Activated T-helper 17 cell treated with anti-CD3 and anti-CD28 coated beads, Interleukin-2, amount 50 U/mL, for 72 hours (primary cell): ENCODE measurements at regions not wholly inside any gene's neighbourhood (a gene's known extent, or its start where the extent isn't known, plus 50 kb on each side); places are given as distances from the start of the nearest gene placed in this dataset.

ENCODE experiments used
- ATAC-seq: fragments of 150-1000 bp; cut with Tn5 transposase; replicated peaks from 2 replicates; pipeline ENCODE4 v1.10.0; 2021; ENCODE audit warnings: mild to moderate bottlenecking, moderate library complexity
- H3K27ac Mint-ChIP-seq: one replicate; pipeline ENCODE4 v1.8.0; 2022; ENCODE audit warnings: mixed read lengths
- H3K27me3 Mint-ChIP-seq: one replicate; pipeline ENCODE4 v1.8.0; 2022; ENCODE audit warnings: mixed read lengths
- H3K36me3 Mint-ChIP-seq: one replicate; pipeline ENCODE4 v1.8.0; 2022; ENCODE audit warnings: low read depth, mild to moderate bottlenecking, mixed read lengths
- H3K4me1 Mint-ChIP-seq: one replicate; pipeline ENCODE4 v1.8.0; 2022; ENCODE audit warnings: mixed read lengths
- H3K4me3 Mint-ChIP-seq: one replicate; pipeline ENCODE4 v1.8.0; 2022; ENCODE audit warnings: mild to moderate bottlenecking, mixed read lengths
- H3K9me3 Mint-ChIP-seq: one replicate; pipeline ENCODE4 v1.8.0; 2022; ENCODE audit warnings: mixed read lengths

- no peaks in the 10 kb centered on the region for H3K36me3 Mint-ChIP-seq
- peaks cover 35% of the 10 kb centered on the region for H3K27me3 Mint-ChIP-seq
- no peaks in the 10 kb centered on the region for H3K9me3 Mint-ChIP-seq
- H3K4me3 Mint-ChIP-seq, result no peak overlapping the region
- no peak for ATAC-seq
- H3K4me1 Mint-ChIP-seq, result no peaks in the 10 kb centered on the region
- no peak overlapping the region for H3K27ac Mint-ChIP-seq
Observed at GRCh38 chr15:61720197-61720704, 340.0 kb downstream of the VPS13C start.

- Mint-ChIP-seq H3K4me3 (no peak overlapping the region), H3K4me1 (no peaks in the 10 kb centered on the region), H3K36me3 (no peaks in the 10 kb centered on the region), H3K27ac (no peak overlapping the region), H3K9me3 (no peaks in the 10 kb centered on the region), H3K27me3 (peaks cover 15% of the 10 kb centered on the region)
- ATAC-seq, result no peak
Observed at GRCh38 chr15:61715082-61715481, 345.2 kb downstream of the VPS13C start.

GRCh38 chr15:61712129-61712759 lies 348.0 kb downstream of the VPS13C start:
- Mint-ChIP-seq H3K9me3 (no peaks in the 10 kb centered on the region), H3K27ac (no peak overlapping the region), H3K27me3 (peaks cover 12% of the 10 kb centered on the region), H3K36me3 (no peaks in the 10 kb centered on the region), H3K4me1 (no peaks in the 10 kb centered on the region), H3K4me3 (no peak overlapping the region)
- ATAC-seq, result no peak

GRCh38 chr15:61702224-61703020 lies 357.8 kb downstream of the VPS13C start:
- H3K4me1 Mint-ChIP-seq, result no peaks in the 10 kb centered on the region
- no peaks in the 10 kb centered on the region for H3K36me3 Mint-ChIP-seq
- no peak for ATAC-seq
- H3K4me3 Mint-ChIP-seq, result no peak overlapping the region
- no peak overlapping the region for H3K27ac Mint-ChIP-seq
- peaks cover 36% of the 10 kb centered on the region for H3K27me3 Mint-ChIP-seq
- H3K9me3 Mint-ChIP-seq, result no peaks in the 10 kb centered on the region

- Mint-ChIP-seq H3K36me3 (no peaks in the 10 kb centered on the region), H3K9me3 (no peaks in the 10 kb centered on the region), H3K27me3 (peaks cover 36% of the 10 kb centered on the region), H3K4me3 (no peak overlapping the region), H3K27ac (no peak overlapping the region), H3K4me1 (no peaks in the 10 kb centered on the region)
- no peak for ATAC-seq
Observed at GRCh38 chr15:61701455-61701854, 358.8 kb downstream of the VPS13C start.

- H3K27ac Mint-ChIP-seq, result no peak overlapping the region
- no peak for ATAC-seq
- peaks cover 36% of the 10 kb centered on the region for H3K27me3 Mint-ChIP-seq
- no peak overlapping the region for H3K4me3 Mint-ChIP-seq
- no peaks in the 10 kb centered on the region for H3K36me3 Mint-ChIP-seq
- H3K9me3 Mint-ChIP-seq, result no peaks in the 10 kb centered on the region
- H3K4me1 Mint-ChIP-seq, result no peaks in the 10 kb centered on the region
Observed at GRCh38 chr15:61700803-61701202, 359.4 kb downstream of the VPS13C start.

- Mint-ChIP-seq H3K27me3 (peaks cover 41% of the 10 kb centered on the region), H3K9me3 (no peaks in the 10 kb centered on the region)
Observed at GRCh38 chr15:61697796-61698195, 362.5 kb downstream of the VPS13C start.

GRCh38 chr15:61689067-61689466 lies 371.2 kb downstream of the VPS13C start:
- no peak overlapping the region for H3K4me3 Mint-ChIP-seq

More at GRCh38 chr15:61697796-61698195, 362.5 kb downstream of the VPS13C start:
- no peak overlapping the region for H3K27ac Mint-ChIP-seq
- no peak for ATAC-seq
- H3K4me3 Mint-ChIP-seq, result no peak overlapping the region
- no peaks in the 10 kb centered on the region for H3K36me3 Mint-ChIP-seq
- H3K4me1 Mint-ChIP-seq, result no peaks in the 10 kb centered on the region

GRCh38 chr15:61687651-61688050 lies 372.6 kb downstream of the VPS13C start:
- H3K4me3 Mint-ChIP-seq, result no peak overlapping the region
- H3K9me3 Mint-ChIP-seq, result no peaks in the 10 kb centered on the region
- H3K27me3 Mint-ChIP-seq, result peaks cover 6% of the 10 kb centered on the region
- H3K36me3 Mint-ChIP-seq, result no peaks in the 10 kb centered on the region
- no peak overlapping the region for H3K27ac Mint-ChIP-seq
- ATAC-seq, result no peak
- no peaks in the 10 kb centered on the region for H3K4me1 Mint-ChIP-seq

More at GRCh38 chr15:61689067-61689466, 371.2 kb downstream of the VPS13C start:
- Mint-ChIP-seq H3K36me3 (no peaks in the 10 kb centered on the region), H3K4me1 (no peaks in the 10 kb centered on the region), H3K27me3 (peaks cover 11% of the 10 kb centered on the region), H3K9me3 (no peaks in the 10 kb centered on the region), H3K27ac (no peak overlapping the region)
- no peak for ATAC-seq

- Mint-ChIP-seq H3K4me3 (no peak overlapping the region), H3K27me3 (peaks cover 5% of the 10 kb centered on the region), H3K36me3 (no peaks in the 10 kb centered on the region), H3K4me1 (no peaks in the 10 kb centered on the region), H3K9me3 (no peaks in the 10 kb centered on the region), H3K27ac (no peak overlapping the region)
- no peak for ATAC-seq
Observed at GRCh38 chr15:61687124-61687523, 373.1 kb downstream of the VPS13C start.

GRCh38 chr15:61685971-61686370 lies 374.3 kb downstream of the VPS13C start:
- ATAC-seq, result no peak
- no peaks in the 10 kb centered on the region for H3K4me1 Mint-ChIP-seq
- H3K27me3 Mint-ChIP-seq, result peaks cover 2% of the 10 kb centered on the region
- no peak overlapping the region for H3K4me3 Mint-ChIP-seq
- H3K9me3 Mint-ChIP-seq, result no peaks in the 10 kb centered on the region
- no peak overlapping the region for H3K27ac Mint-ChIP-seq
- H3K36me3 Mint-ChIP-seq, result no peaks in the 10 kb centered on the region

GRCh38 chr15:61685534-61685933 lies 374.7 kb downstream of the VPS13C start:
- ATAC-seq, result no peak
- H3K36me3 Mint-ChIP-seq, result no peaks in the 10 kb centered on the region
- H3K9me3 Mint-ChIP-seq, result no peaks in the 10 kb centered on the region
- no peaks in the 10 kb centered on the region for H3K4me1 Mint-ChIP-seq
- H3K27ac Mint-ChIP-seq, result no peak overlapping the region
- H3K27me3 Mint-ChIP-seq, result peaks cover 4% of the 10 kb centered on the region
- H3K4me3 Mint-ChIP-seq, result no peak overlapping the region

GRCh38 chr15:61684749-61685467 lies 375.3 kb downstream of the VPS13C start:
- H3K27ac Mint-ChIP-seq, result no peak overlapping the region

GRCh38 chr15:61682891-61683735 lies 377.1 kb downstream of the VPS13C start:
- Mint-ChIP-seq H3K9me3 (no peaks in the 10 kb centered on the region), H3K27me3 (peaks cover 11% of the 10 kb centered on the region), H3K4me3 (no peak overlapping the region), H3K36me3 (no peaks in the 10 kb centered on the region), H3K4me1 (no peaks in the 10 kb centered on the region), H3K27ac (no peak overlapping the region)
- no peak for ATAC-seq

More at GRCh38 chr15:61684749-61685467, 375.3 kb downstream of the VPS13C start:
- Mint-ChIP-seq H3K27me3 (peaks cover 10% of the 10 kb centered on the region), H3K9me3 (no peaks in the 10 kb centered on the region), H3K4me3 (no peak overlapping the region), H3K36me3 (no peaks in the 10 kb centered on the region), H3K4me1 (no peaks in the 10 kb centered on the region)
- no peak for ATAC-seq
